NB4 (cell line): ENCODE measurements at regions not wholly inside any gene's neighbourhood (a gene's known extent, or its start where the extent isn't known, plus 50 kb on each side); places are given as distances from the start of the nearest gene placed in this dataset.

Source experiments
- POLR2A ChIP-seq: IDR thresholded peaks from 2 replicates; pipeline ENCODE4 v1.6.1; 2011; ENCODE audit warnings: mild to moderate bottlenecking; ENCODE audit not compliant: insufficient read length; ENCODE audit errors: extremely low read depth
- TF ChIP-seq, protein P1 (sequence below): IDR thresholded peaks from one replicate; pipeline ENCODE4 v1.5.1; 2012; ENCODE audit warnings: low read depth, low read length

DNA sequence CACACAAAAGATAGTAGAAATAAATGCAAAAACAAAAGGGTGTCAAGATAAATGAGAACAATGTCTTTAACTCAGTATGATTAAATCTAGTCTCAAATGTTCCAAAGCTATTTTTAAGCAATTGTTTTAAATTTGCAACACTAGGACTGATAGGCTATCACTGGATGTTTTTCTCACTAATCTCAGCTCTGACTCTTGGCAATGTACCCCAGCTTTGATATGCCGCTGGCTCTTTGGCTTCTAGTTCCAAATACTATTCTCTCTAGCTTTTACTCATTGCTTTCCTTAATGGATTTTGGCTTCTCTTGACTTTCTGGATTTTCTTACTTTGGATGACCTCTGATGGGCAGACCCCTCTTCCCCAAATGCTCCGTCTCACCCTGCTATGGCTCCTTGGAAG, 116.0 kb upstream of the SLC35B3 start:
- TF ChIP-seq, protein P1, sequence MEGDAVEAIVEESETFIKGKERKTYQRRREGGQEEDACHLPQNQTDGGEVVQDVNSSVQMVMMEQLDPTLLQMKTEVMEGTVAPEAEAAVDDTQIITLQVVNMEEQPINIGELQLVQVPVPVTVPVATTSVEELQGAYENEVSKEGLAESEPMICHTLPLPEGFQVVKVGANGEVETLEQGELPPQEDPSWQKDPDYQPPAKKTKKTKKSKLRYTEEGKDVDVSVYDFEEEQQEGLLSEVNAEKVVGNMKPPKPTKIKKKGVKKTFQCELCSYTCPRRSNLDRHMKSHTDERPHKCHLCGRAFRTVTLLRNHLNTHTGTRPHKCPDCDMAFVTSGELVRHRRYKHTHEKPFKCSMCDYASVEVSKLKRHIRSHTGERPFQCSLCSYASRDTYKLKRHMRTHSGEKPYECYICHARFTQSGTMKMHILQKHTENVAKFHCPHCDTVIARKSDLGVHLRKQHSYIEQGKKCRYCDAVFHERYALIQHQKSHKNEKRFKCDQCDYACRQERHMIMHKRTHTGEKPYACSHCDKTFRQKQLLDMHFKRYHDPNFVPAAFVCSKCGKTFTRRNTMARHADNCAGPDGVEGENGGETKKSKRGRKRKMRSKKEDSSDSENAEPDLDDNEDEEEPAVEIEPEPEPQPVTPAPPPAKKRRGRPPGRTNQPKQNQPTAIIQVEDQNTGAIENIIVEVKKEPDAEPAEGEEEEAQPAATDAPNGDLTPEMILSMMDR, result no peak
- no peak for TF ChIP-seq POLR2A
